A673 (cell line): ENCODE measurements at regions not wholly inside any gene's neighbourhood (a gene's known extent, or its start where the extent isn't known, plus 50 kb on each side); places are given as distances from the start of the nearest gene placed in this dataset.

Source experiments
- BruUV-seq: library from RNA; stranded (reverse); fragments of 400-500 nt; replicated peaks from 2 replicates; lab custom pipeline; 2021; lab: Mats Ljungman, UMichigan
- CTCF ChIA-PET: fragments of 300-600 bp; sonication (Branson Sonifier 250); formaldehyde crosslinking; loops from one replicate; lab custom pipeline; 2022; ENCODE audit warnings: antibody characterized with exemption; lab: Charles Lee
- POLR2A ChIA-PET: fragments of 300-600 bp; sonication (Branson Sonifier 250); formaldehyde crosslinking; loops from one replicate; lab custom pipeline; 2022; ENCODE audit warnings: antibody characterized with exemption; ENCODE audit not compliant: low non-redundant PET; lab: Charles Lee
- DNase-seq: peaks from one replicate; pipeline ENCODE4 v3.0.0-alpha.2; 2015; ENCODE audit warnings: low spot score
- H3K27ac ChIP-seq: fragments of 200-600 bp; sonication (generic); 2 replicates; pipeline ENCODE4 v1.5.1; 2016; ENCODE audit warnings: mixed run types, low read depth, mild to moderate bottlenecking, mixed read lengths, antibody characterized with exemption, low read length; ENCODE audit not compliant: poor library complexity, severe bottlenecking
- H3K27me3 ChIP-seq: fragments of 200-600 bp; sonication (generic); replicated peaks from 2 replicates; pipeline ENCODE4 v1.6.1; 2017; ENCODE audit warnings: mixed run types, low read depth, mild to moderate bottlenecking, mixed read lengths, antibody characterized with exemption, low read length; ENCODE audit not compliant: insufficient read depth, poor library complexity
- H3K36me3 ChIP-seq: fragments of 200-600 bp; sonication (generic); 2 replicates; pipeline ENCODE4 v1.6.1; 2016; ENCODE audit warnings: mixed run types, mild to moderate bottlenecking, mixed read lengths, antibody characterized with exemption, low read length; ENCODE audit not compliant: insufficient read depth, poor library complexity, severe bottlenecking
- H3K4me1 ChIP-seq: fragments of 200-600 bp; sonication (generic); 2 replicates; pipeline ENCODE4 v1.6.1; 2017; ENCODE audit warnings: mixed run types, mild to moderate bottlenecking, mixed read lengths, antibody characterized with exemption, low read length; ENCODE audit not compliant: insufficient read depth, poor library complexity, severe bottlenecking
- H3K4me3 ChIP-seq: fragments of 200-600 bp; sonication (generic); 2 replicates; pipeline ENCODE4 v1.5.1; 2016; ENCODE audit warnings: low read depth, mixed run types, mild to moderate bottlenecking, mixed read lengths, low read length; ENCODE audit not compliant: poor library complexity, severe bottlenecking
- H3K9me3 ChIP-seq: fragments of 200-600 bp; sonication (generic); 2 replicates; pipeline ENCODE4 v1.6.1; 2016; ENCODE audit warnings: mixed run types, low read depth, mild to moderate bottlenecking, mixed read lengths, antibody characterized with exemption, low read length; ENCODE audit not compliant: poor library complexity, severe bottlenecking
- EZH2 ChIP-seq: fragments of 200-600 bp; sonication (generic); IDR thresholded peaks from 2 replicates; pipeline ENCODE4 v1.6.1; 2017; ENCODE audit warnings: borderline replicate concordance, low read depth, mild to moderate bottlenecking, mixed read lengths, antibody characterized with exemption, low read length; ENCODE audit not compliant: poor library complexity, severe bottlenecking
- intact Hi-C: fragments of 100-400 bp; cut with micrococcal nuclease; formaldehyde crosslinking; loops from one replicate; pipeline ENCODE4 v1.10.0; 2022; ENCODE audit not compliant: unreplicated experiment
- TF ChIP-seq, protein P1 (sequence below): fragments of 300-800, 200-600 bp; sonication (generic); conservative IDR thresholded peaks from 2 replicates; pipeline ENCODE4 v1.5.1; 2017; ENCODE audit warnings: low read depth, mild to moderate bottlenecking, antibody characterized with exemption, low read length, moderate library complexity, mixed read lengths

DNA sequence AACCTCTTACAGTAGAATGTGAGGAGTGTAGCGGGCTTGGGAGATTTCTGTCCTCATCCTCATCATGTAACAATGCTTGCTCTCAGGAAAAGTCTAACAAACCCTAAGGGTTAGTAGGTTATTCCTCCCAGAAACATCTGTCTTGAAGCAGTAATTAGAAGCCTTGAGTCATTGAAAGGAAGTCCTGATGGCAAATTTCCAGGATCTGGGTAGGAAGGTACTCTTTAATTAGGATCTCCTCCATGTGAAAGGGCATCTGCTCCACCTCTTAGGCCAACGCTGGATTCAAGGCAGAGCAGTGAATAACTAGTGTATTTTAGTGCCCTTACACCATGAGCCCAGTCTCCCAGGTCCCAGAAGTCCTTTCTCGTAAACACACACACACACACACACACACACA lies 106.6 kb upstream of the BARHL2 start:
- Histone ChIP-seq H3K4me3 (no peak overlapping the region), H3K4me1 (no peaks in the 10 kb centered on the region), H3K27ac (no peak overlapping the region), H3K9me3 (no peaks in the 10 kb centered on the region), H3K36me3 (no peaks in the 10 kb centered on the region), H3K27me3 (no peaks in the 10 kb centered on the region)
- no peak for DNase-seq
- intact Hi-C loops, result no loop called here
- ChIA-PET CTCF (no interaction called here), POLR2A (no interaction called here)
- no TSS peak for BruUV-seq
- TF ChIP-seq, protein P1, sequence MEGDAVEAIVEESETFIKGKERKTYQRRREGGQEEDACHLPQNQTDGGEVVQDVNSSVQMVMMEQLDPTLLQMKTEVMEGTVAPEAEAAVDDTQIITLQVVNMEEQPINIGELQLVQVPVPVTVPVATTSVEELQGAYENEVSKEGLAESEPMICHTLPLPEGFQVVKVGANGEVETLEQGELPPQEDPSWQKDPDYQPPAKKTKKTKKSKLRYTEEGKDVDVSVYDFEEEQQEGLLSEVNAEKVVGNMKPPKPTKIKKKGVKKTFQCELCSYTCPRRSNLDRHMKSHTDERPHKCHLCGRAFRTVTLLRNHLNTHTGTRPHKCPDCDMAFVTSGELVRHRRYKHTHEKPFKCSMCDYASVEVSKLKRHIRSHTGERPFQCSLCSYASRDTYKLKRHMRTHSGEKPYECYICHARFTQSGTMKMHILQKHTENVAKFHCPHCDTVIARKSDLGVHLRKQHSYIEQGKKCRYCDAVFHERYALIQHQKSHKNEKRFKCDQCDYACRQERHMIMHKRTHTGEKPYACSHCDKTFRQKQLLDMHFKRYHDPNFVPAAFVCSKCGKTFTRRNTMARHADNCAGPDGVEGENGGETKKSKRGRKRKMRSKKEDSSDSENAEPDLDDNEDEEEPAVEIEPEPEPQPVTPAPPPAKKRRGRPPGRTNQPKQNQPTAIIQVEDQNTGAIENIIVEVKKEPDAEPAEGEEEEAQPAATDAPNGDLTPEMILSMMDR, result no peak
- no peak for TF ChIP-seq EZH2

DNA sequence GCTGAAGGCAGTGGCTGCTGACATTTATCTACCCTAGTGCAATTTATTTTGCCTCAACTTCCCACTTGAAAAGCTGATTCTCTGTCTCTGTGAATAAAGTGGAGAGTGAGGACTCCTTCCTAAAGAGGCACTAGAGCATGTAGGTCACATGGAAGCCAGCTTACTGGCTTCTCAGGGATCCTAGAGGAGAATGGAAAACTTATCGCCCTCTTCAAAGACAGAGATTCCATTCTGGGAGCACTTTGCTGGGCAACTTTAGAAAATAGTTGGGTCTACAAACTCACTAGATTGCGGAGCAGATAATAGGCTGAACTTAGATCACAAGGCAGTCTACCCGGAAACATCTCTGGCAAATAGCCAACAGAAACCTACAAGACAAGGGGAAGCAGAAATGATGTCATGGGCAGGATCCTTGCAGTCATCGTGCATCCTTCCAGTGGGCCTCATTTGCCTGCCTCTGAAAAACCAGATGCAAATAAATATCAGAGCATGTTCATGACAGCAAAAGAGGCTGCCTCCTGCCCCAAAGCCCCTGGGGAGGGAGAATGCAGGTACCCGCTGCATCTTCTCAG lies 104.8 kb upstream of the BARHL2 start:
- DNase-seq, result peak; percentile 44
- CTCF ChIA-PET, result interaction anchor here (0.6 kb wide), 1 partner anchor 156 kb away, joined by 4 read pairs; no protein-coding TSS in a partner anchor
- no peaks in the 10 kb centered on the region for H3K9me3 ChIP-seq
- no peaks in the 10 kb centered on the region for H3K36me3 ChIP-seq
- intact Hi-C loops, result no loop called here
- H3K4me1 ChIP-seq, result no peaks in the 10 kb centered on the region
- no peak overlapping the region for H3K27ac ChIP-seq
- no TSS peak for BruUV-seq
- no peak for TF ChIP-seq EZH2
- TF ChIP-seq, protein P1, result no peak
- POLR2A ChIA-PET, result no interaction called here
- H3K4me3 ChIP-seq, result no peak overlapping the region
- no peaks in the 10 kb centered on the region for H3K27me3 ChIP-seq

DNA sequence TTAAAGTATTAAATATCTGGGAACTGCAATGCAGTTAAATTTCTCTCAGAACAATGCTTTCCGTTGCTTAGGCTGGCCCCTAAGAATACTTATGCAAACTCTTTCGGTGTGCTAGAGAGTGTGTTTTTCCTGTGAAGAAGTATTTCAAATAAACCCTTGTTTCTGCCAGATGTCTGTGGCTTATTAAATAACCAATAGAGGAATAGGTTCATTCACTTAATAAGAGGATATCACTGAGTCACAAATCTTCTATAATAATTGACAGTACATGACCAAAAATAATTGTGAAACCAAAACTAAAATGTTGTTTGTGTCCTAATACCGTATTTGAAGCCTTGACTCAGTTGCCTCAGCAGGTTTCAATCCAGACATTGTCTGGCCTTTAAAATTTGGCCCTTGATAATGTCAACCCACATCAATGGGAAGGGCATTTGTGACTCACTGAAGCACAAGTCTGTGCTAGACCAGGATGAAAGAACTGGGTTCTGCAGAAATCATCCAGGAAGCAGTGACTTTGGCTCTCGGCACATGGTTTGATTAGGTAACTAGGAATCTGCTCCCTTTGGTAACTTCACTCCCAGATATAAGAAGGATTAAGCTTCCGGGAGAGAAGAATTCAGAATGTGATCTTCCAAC lies 104.2 kb upstream of the BARHL2 start:
- Histone ChIP-seq H3K9me3 (no peaks in the 10 kb centered on the region), H3K27me3 (no peaks in the 10 kb centered on the region), H3K4me3 (no peak overlapping the region), H3K36me3 (no peaks in the 10 kb centered on the region), H3K4me1 (no peaks in the 10 kb centered on the region), H3K27ac (no peak overlapping the region)
- TF ChIP-seq, protein P1, result no peak
- TF ChIP-seq EZH2, result no peak
- ChIA-PET POLR2A (no interaction called here), CTCF (no interaction called here)
- BruUV-seq, result no TSS peak
- intact Hi-C loops, result no loop called here
- no peak for DNase-seq
